Muscle layer of colon (tissue), 2 donors: ENCODE measurements at regions not wholly inside any gene's neighbourhood (a gene's known extent, or its start where the extent isn't known, plus 50 kb on each side); places are given as distances from the start of the nearest gene placed in this dataset.
"Not testable (repeated sequence)": the region's sequence is repeated elsewhere in the genome, so short reads cannot be mapped to it uniquely, and the experiment has no call there.

ENCODE experiments used
- H3K27ac ChIP-seq: one replicate; pipeline ENCODE4 v1.7.0; 2013; ENCODE audit warnings: low read depth, mild to moderate bottlenecking, low read length, moderate library complexity
- H3K27me3 ChIP-seq, 2 donors: one replicate each; pipeline ENCODE4 v1.7.0; 2013; ENCODE audit warnings: low read length in 2 of 2, mild to moderate bottlenecking in 2 of 2; ENCODE audit not compliant: insufficient read depth in 2 of 2, control insufficient read depth in 1 of 2
- H3K36me3 ChIP-seq: one replicate; pipeline ENCODE4 v1.7.0; 2013; ENCODE audit warnings: mild to moderate bottlenecking, low read length; ENCODE audit not compliant: insufficient read depth
- H3K4me1 ChIP-seq: one replicate; pipeline ENCODE4 v1.7.0; 2013; ENCODE audit warnings: mild to moderate bottlenecking, low read length; ENCODE audit not compliant: insufficient read depth
- H3K4me3 ChIP-seq, 2 donors: one replicate each; pipeline ENCODE4 v1.7.0; 2013; ENCODE audit warnings: low read length in 2 of 2, low read depth in 1 of 2, mild to moderate bottlenecking in 1 of 2, moderate library complexity in 1 of 2
- H3K9ac ChIP-seq: one replicate; pipeline ENCODE4 v1.7.0; 2013; ENCODE audit warnings: low read length
- H3K9me3 ChIP-seq: one replicate; pipeline ENCODE4 v1.7.0; 2013; ENCODE audit warnings: mild to moderate bottlenecking, low read length
- donor health status: abdominal sarcoma.
- donor health status: Adenocarcinoma of cecum.

DNA sequence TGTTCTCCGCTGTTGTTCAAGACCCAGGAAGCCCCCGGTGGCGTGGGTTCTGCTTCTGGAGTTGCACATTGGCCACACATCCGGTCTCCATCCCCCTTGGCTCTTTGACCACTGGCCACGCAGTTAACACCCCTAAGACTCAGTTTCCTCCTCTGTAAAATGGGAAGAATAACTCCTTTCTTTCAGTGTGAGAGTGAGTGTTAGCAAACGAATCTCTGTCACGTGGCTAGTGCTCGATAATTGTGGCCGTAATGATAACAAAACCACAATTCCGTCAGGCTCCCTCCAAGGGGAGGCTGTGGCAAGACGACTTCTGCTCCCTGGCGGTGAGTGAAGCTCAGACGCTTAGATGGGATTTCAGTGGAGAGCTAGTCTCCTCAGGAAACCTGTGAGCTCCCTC lies 315.2 kb upstream of the B3GAT1 start:
- peaks cover 7% of the 10 kb centered on the region for H3K4me1 ChIP-seq
- no peak overlapping the region for H3K4me3 ChIP-seq
- no peaks in the 10 kb centered on the region for H3K9me3 ChIP-seq
- no peaks in the 10 kb centered on the region for H3K36me3 ChIP-seq
- peaks cover 0 to 4% of the 10 kb centered on the region in 2 donors for H3K27me3 ChIP-seq
- H3K9ac ChIP-seq: no peak overlapping the region
- no peak overlapping the region for H3K27ac ChIP-seq

- Histone ChIP-seq H3K4me3 (no peak overlapping the region), H3K9ac (no peak overlapping the region), H3K36me3 (no peaks in the 10 kb centered on the region), H3K9me3 (no peaks in the 10 kb centered on the region), H3K4me1 (peaks cover 7% of the 10 kb centered on the region), H3K27me3 (peaks cover 0 to 4% of the 10 kb centered on the region in 2 donors), H3K27ac (no peak overlapping the region)
These were observed 313.9 kb upstream of the B3GAT1 start for GRCh38 chr11:134725716-134726639.

DNA sequence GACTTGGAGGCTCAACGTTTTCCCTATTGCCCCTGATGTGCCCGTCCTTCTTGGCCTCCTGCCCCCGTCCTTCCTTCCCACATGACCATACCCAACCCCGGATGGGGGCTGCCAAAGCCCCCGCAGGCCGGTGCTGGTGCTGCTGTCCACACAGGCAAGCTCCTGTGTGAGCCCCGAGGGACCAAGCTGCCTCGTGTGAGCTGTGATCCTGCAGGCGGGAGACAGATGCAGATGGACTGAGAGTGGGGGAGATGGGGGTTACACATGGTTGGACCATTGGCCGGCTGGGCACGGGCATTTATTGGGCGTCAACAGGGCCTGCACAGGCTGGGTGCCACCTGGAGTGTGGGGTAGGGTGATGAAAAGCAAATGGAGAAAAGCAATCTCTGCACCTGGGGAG lies 313.2 kb upstream of the B3GAT1 start:
- Histone ChIP-seq H3K9ac (no peak overlapping the region), H3K36me3 (no peaks in the 10 kb centered on the region), H3K9me3 (no peaks in the 10 kb centered on the region), H3K4me3 (no peak overlapping the region), H3K27ac (no peak overlapping the region), H3K27me3 (peaks cover 0 to 4% of the 10 kb centered on the region in 2 donors), H3K4me1 (peaks cover 7% of the 10 kb centered on the region)

DNA sequence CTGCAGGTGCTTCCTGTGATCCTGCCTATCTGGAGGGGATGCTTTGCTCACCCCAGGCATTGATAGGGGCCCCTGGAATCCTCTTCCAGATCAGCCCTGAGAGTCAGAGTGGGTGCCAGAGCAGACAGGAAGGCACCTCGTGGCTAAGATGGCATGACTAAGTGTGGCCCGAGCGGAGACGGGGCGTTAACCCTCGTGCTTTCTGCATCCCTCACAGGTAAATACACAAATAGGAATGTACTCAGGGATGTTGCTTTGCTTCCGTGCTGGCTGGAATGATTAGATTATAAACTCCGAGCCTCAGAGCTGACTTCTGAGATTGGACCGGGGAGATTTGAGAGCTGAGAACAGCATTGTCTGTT lies 312.7 kb upstream of the B3GAT1 start:
- Histone ChIP-seq H3K4me3 (no peak overlapping the region), H3K9me3 (no peaks in the 10 kb centered on the region), H3K9ac (no peak overlapping the region), H3K27ac (no peak overlapping the region), H3K36me3 (no peaks in the 10 kb centered on the region), H3K4me1 (peaks cover 7% of the 10 kb centered on the region), H3K27me3 (peaks cover 0 to 4% of the 10 kb centered on the region in 2 donors)

DNA sequence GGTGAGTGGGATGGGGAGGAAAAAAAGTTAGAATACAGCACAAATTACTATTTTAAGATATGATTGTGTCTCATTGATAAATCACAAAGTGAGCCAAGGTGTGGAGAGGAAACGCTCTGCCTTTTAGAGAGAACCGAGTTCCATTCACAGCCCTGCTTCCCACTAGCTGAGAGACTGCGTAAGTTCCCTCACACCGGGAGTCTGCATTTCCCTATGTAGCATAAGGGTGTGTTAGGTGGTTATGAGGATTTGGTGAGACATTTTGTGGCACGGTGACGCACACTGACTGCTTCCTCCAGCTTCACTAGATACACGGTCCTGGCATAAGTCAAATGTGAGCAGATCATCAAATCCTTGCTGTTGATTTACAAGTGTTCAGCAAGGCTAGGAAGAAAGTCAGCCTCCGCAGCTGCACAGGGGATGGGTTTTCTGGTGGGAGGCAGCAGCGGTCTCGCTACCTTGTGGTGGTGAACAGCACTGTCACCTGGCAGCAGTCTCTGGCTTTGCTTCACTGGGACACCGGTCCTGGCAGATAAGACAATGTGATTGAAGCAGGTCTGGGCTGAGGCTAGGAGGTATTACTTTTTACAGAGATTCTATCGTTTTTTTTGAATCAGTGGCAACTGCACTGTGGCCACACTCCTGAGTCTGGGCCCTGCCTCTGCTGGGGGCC lies 312.2 kb upstream of the B3GAT1 start:
- no peak overlapping the region for H3K4me3 ChIP-seq
- no peak overlapping the region for H3K27ac ChIP-seq
- peaks cover 7% of the 10 kb centered on the region for H3K4me1 ChIP-seq
- H3K9me3 ChIP-seq: no peaks in the 10 kb centered on the region
- H3K27me3 ChIP-seq: peaks cover 0 to 4% of the 10 kb centered on the region in 2 donors
- H3K9ac ChIP-seq: no peak overlapping the region
- no peaks in the 10 kb centered on the region for H3K36me3 ChIP-seq

GRCh38 chr11:134720691-134721070 lies 308.6 kb upstream of the B3GAT1 start:
- H3K9me3 ChIP-seq, H3K4me1 ChIP-seq, H3K27me3 ChIP-seq, H3K36me3 ChIP-seq, H3K9ac ChIP-seq, H3K27ac ChIP-seq, H3K4me3 ChIP-seq: not testable (repeated sequence)

DNA sequence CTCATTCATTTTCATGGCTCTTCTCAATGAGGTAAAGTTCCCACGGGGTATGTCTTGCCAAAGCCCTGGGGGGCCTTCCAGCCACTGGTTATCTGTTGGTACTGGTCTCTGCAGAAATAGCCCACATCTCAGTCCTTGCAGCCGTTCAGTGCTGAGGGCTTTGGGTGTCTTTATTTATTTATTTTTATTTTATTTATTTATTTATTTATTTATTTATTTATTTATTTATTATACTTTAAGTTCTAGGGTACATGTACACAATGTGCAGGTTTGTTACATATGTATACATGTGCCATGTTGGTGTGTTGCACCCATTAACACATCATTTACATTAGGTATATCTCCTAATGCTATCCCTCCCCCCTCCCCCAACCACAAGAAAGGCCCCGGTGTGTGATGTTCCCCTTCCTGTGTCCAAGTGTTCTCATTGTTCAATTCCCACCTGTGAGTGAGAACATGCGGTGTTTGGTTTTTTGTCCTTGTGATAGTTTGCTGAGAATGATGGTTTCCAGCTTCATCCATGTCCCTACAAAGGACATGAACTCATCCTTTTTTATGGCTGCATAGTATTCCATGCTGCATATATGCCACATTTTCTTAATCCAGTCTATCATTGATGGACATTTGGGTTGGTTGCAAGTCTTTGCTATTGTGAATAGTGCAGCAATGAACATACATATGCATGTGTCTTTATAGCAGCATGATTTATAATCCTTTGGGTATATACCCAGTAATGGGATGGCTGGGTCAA lies 308.1 kb upstream of the B3GAT1 start:
- H3K27ac ChIP-seq, H3K4me1 ChIP-seq, H3K9ac ChIP-seq, H3K36me3 ChIP-seq, H3K27me3 ChIP-seq, H3K4me3 ChIP-seq, H3K9me3 ChIP-seq: not testable (repeated sequence)

GRCh38 chr11:134719397-134719796 lies 307.4 kb upstream of the B3GAT1 start:
- Histone ChIP-seq H3K36me3 (no peaks in the 10 kb centered on the region), H3K4me1 (peaks cover under 1% of the 10 kb centered on the region), H3K9me3 (no peaks in the 10 kb centered on the region), H3K27ac (no peak overlapping the region), H3K4me3 (no peak overlapping the region), H3K9ac (no peak overlapping the region), H3K27me3 (no peaks in the 10 kb centered on the region)

GRCh38 chr11:134716582-134716981 lies 304.5 kb upstream of the B3GAT1 start:
- no peaks in the 10 kb centered on the region for H3K27me3 ChIP-seq
- no peak overlapping the region for H3K27ac ChIP-seq
- H3K9me3 ChIP-seq: no peaks in the 10 kb centered on the region
- H3K36me3 ChIP-seq: no peaks in the 10 kb centered on the region
- no peak overlapping the region for H3K4me3 ChIP-seq
- H3K4me1 ChIP-seq: peaks cover 11% of the 10 kb centered on the region
- no peak overlapping the region for H3K9ac ChIP-seq

DNA sequence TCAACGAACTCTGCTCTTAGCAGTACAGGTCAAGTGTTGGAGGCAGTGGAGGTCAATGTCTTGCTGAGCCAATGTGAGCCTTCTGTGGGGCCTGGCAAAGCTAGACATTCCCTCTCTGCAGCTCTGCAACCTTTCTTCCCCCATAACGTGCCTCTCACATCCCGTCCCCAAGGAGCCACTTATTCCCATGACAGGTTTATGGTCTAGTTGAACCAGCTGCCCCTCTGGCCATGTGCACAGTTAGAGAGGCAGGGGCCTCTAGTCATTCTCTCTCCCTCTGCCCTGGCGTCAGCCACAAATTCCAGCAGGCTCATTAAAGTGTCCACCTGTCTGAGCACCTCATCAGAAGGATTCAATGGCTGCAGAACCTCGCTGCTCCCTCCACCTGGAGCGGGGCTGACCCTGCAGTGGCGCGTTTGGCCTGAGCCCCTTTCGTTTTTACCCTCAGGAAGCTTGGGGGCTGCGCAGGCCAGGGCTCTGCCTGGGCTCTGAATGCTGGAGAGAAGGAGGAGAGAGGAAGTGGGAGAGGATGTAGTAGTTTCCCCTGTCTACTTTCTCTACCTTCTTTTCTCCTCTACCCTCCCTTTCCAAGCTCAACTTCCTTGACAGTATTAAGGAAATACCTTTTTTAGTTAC lies 302.1 kb upstream of the B3GAT1 start:
- no peak overlapping the region for H3K27ac ChIP-seq
- H3K27me3 ChIP-seq: no peaks in the 10 kb centered on the region
- H3K4me1 ChIP-seq: peaks cover 11% of the 10 kb centered on the region
- no peak overlapping the region for H3K9ac ChIP-seq
- H3K9me3 ChIP-seq: no peaks in the 10 kb centered on the region
- no peaks in the 10 kb centered on the region for H3K36me3 ChIP-seq
- H3K4me3 ChIP-seq: no peak overlapping the region
